ENCODE measurements at regions not wholly inside any gene's neighbourhood (a gene's known extent, or its start where the extent isn't known, plus 50 kb on each side); places are given as distances from the start of the nearest gene placed in this dataset.
"Not testable (repeated sequence)": the region's sequence is repeated elsewhere in the genome, so short reads cannot be mapped to it uniquely, and the experiment has no call there.

- no peak for DNase-seq
- 51 to 65% methylated on average over 1 of the region's 1 CpG for WGBS, 2 donors
- Histone ChIP-seq H3K4me3 (no peak overlapping the region), H3K4me1 (no peaks in the 10 kb centered on the region), H3K27ac (no peak overlapping the region), H3K36me3 (no peaks in the 10 kb centered on the region), H3K27me3 (no peaks in the 10 kb centered on the region), H3K9me3 (no peaks in the 10 kb centered on the region)
- intact Hi-C loops (cut with DNase I), result no loop called here
- TF ChIP-seq CTCF (IDR thresholded peaks at IDR 0.05) (no peak), POLR2A (IDR thresholded peaks at IDR 0.05) (no peak), EP300 (IDR thresholded peaks at IDR 0.05) (no peak), POLR2AphosphoS5 (IDR thresholded peaks at IDR 0.05) (no peak)
These were observed 222.7 kb upstream of the DNAJC19 start for GRCh38 chr3:181212271-181212670.

- intact Hi-C loops (cut with DNase I), result no loop called here
- no peak for DNase-seq
- H3K4me1 ChIP-seq, result no peaks in the 10 kb centered on the region
These were observed 220.7 kb upstream of the DNAJC19 start for GRCh38 chr3:181210275-181210674.

GRCh38 chr3:181189556-181189955 is 200.0 kb upstream of the DNAJC19 start:
- TF ChIP-seq CTCF (IDR thresholded peaks at IDR 0.05) (no peak), EP300 (IDR thresholded peaks at IDR 0.05) (no peak), POLR2A (IDR thresholded peaks at IDR 0.05) (no peak), POLR2AphosphoS5 (IDR thresholded peaks at IDR 0.05) (no peak)
- Histone ChIP-seq H3K27me3 (no peaks in the 10 kb centered on the region), H3K4me3 (no peak overlapping the region), H3K9me3 (no peaks in the 10 kb centered on the region), H3K27ac (no peak overlapping the region), H3K4me1 (no peaks in the 10 kb centered on the region), H3K36me3 (no peaks in the 10 kb centered on the region)
- no peak for DNase-seq
- WGBS, 2 donors, result 21 to 62% methylated on average over 2 of the region's 2 CpGs
- intact Hi-C loops (cut with DNase I), result no loop called here

More at GRCh38 chr3:181210275-181210674, 220.7 kb upstream of the DNAJC19 start:
- Histone ChIP-seq H3K4me3 (no peak overlapping the region), H3K27me3 (no peaks in the 10 kb centered on the region), H3K9me3 (no peaks in the 10 kb centered on the region), H3K27ac (no peak overlapping the region), H3K36me3 (no peaks in the 10 kb centered on the region)
- WGBS, 2 donors, result 7 to 12% methylated on average over 2 of the region's 2 CpGs
- TF ChIP-seq POLR2AphosphoS5 (IDR thresholded peaks at IDR 0.05), result no peak
- no peak for TF ChIP-seq POLR2A (IDR thresholded peaks at IDR 0.05)
- TF ChIP-seq CTCF (IDR thresholded peaks at IDR 0.05), result no peak
- no peak for TF ChIP-seq EP300 (IDR thresholded peaks at IDR 0.05)

- DNase-seq, result no peak
- 94 to 95% methylated on average over 1 of the region's 1 CpG for WGBS, 2 donors
- intact Hi-C loops (cut with DNase I), result no loop called here
- no peak overlapping the region for H3K27ac ChIP-seq
- TF ChIP-seq POLR2A (IDR thresholded peaks at IDR 0.05) (no peak), CTCF (IDR thresholded peaks at IDR 0.05) (no peak)
- H3K9me3 ChIP-seq, result no peaks in the 10 kb centered on the region
- H3K27me3 ChIP-seq, result no peaks in the 10 kb centered on the region
- no peaks in the 10 kb centered on the region for H3K36me3 ChIP-seq
- no peaks in the 10 kb centered on the region for H3K4me1 ChIP-seq
- no peak overlapping the region for H3K4me3 ChIP-seq
These were observed 194.2 kb upstream of the DNAJC19 start for GRCh38 chr3:181183764-181184163.

GRCh38 chr3:181183057-181183456 is 193.5 kb upstream of the DNAJC19 start:
- H3K27me3 ChIP-seq; H3K27ac ChIP-seq; H3K4me1 ChIP-seq; H3K4me3 ChIP-seq; H3K9me3 ChIP-seq; DNase-seq; intact Hi-C loops (cut with DNase I); H3K36me3 ChIP-seq: not testable (repeated sequence)
- 92 to 95% methylated on average over 22 of the region's 22 CpGs for WGBS, 2 donors
